ENCODE measurements at regions not wholly inside any gene's neighbourhood (a gene's known extent, or its start where the extent isn't known, plus 50 kb on each side); places are given as distances from the start of the nearest gene placed in this dataset.
"Not testable (repeated sequence)": the region's sequence is repeated elsewhere in the genome, so short reads cannot be mapped to it uniquely, and the experiment has no call there.

DNA sequence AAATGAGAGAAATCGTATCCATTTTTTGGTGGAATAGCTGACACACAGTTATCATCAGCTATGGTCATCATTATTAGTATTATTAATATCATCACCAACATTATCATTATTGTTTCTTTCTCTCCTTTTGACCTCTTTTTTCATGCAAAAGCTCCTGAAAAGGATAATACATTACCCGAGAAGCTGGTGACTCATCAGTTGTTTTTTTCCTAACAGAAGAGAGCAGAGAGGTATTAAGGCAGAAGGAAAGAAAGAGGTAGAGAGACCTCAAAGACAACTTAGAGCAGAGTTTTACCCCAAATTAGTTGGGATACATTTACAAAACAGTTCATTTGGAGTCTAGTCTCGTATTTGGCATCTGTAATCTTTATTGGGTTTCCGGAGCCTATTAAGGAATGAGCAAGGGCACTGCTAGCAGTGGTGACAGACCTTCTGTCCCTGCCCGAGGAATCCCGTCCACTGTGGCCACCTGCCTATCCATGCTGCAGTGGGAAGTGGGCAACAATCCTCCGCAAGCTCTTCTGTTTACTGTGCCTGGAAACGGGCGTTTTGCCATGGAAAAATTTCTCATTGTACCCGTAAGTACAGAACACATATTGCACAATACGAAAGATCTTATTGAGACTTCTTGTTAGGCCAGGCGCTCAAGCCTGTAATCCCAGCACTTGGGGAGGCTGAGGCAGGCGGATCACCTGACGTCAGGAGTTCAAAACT, 170.0 kb upstream of the MKLN1 start:
- peak; percentile 71; the same call in 1 of the 2 replicates for TF ChIP-seq Cebpa-rat (IDR thresholded peaks at IDR 0.05)
- no peaks in the 10 kb centered on the region for H3K9me3 ChIP-seq
- no peak overlapping the region for H3K4me3 ChIP-seq
- H3K4me2 ChIP-seq, result no peak overlapping the region
- no peak overlapping the region for H3K9ac ChIP-seq
- H3K4me1 ChIP-seq, result no peaks in the 10 kb centered on the region
- H3K27ac ChIP-seq, result no peak overlapping the region
- no peaks in the 10 kb centered on the region for H4K20me1 ChIP-seq
- H3K27me3 ChIP-seq, result no peaks in the 10 kb centered on the region
- no peaks in the 10 kb centered on the region for H3K36me3 ChIP-seq

GRCh38 chr7:131158244-131158636, 169.4 kb upstream of the MKLN1 start:
- H3K27ac ChIP-seq, H4K20me1 ChIP-seq, H3K36me3 ChIP-seq, H3K9ac ChIP-seq, H3K4me2 ChIP-seq, H3K4me3 ChIP-seq, H3K4me1 ChIP-seq, H3K9me3 ChIP-seq, H3K27me3 ChIP-seq: not testable (repeated sequence)

GRCh38 chr7:131159961-131160361, 167.7 kb upstream of the MKLN1 start:
- TF ChIP-seq Cebpa-rat (IDR thresholded peaks at IDR 0.05), result no peak
- Histone ChIP-seq H3K4me3 (no peak overlapping the region), H3K9me3 (no peaks in the 10 kb centered on the region), H3K9ac (no peak overlapping the region), H3K4me2 (no peak overlapping the region), H3K27me3 (no peaks in the 10 kb centered on the region), H4K20me1 (no peaks in the 10 kb centered on the region), H3K4me1 (no peaks in the 10 kb centered on the region), H3K36me3 (no peaks in the 10 kb centered on the region), H3K27ac (no peak overlapping the region)

- Histone ChIP-seq H3K9me3 (no peaks in the 10 kb centered on the region), H3K27me3 (no peaks in the 10 kb centered on the region), H3K27ac (no peak overlapping the region), H3K9ac (no peak overlapping the region), H3K4me1 (no peaks in the 10 kb centered on the region), H4K20me1 (no peaks in the 10 kb centered on the region), H3K36me3 (no peaks in the 10 kb centered on the region), H3K4me3 (no peak overlapping the region), H3K4me2 (no peak overlapping the region)
- no peak for TF ChIP-seq Cebpa-rat (IDR thresholded peaks at IDR 0.05)
Measured at GRCh38 chr7:131161103-131161502, 166.6 kb upstream of the MKLN1 start.

- no peaks in the 10 kb centered on the region for H3K4me1 ChIP-seq
- no peaks in the 10 kb centered on the region for H3K36me3 ChIP-seq
- H3K27me3 ChIP-seq, result no peaks in the 10 kb centered on the region
- no peak overlapping the region for H3K4me2 ChIP-seq
- H3K27ac ChIP-seq, result no peak overlapping the region
- H3K9me3 ChIP-seq, result no peaks in the 10 kb centered on the region
- no peak overlapping the region for H3K9ac ChIP-seq
- H3K4me3 ChIP-seq, result no peak overlapping the region
- H4K20me1 ChIP-seq, result no peaks in the 10 kb centered on the region
- TF ChIP-seq Cebpa-rat (IDR thresholded peaks at IDR 0.05), result no peak
Measured at GRCh38 chr7:131164025-131164925, 163.4 kb upstream of the MKLN1 start.

- Histone ChIP-seq H3K9me3 (no peaks in the 10 kb centered on the region), H3K4me3 (no peak overlapping the region), H3K27me3 (no peaks in the 10 kb centered on the region), H3K4me1 (no peaks in the 10 kb centered on the region), H3K4me2 (no peak overlapping the region), H4K20me1 (no peaks in the 10 kb centered on the region), H3K9ac (no peak overlapping the region), H3K36me3 (no peaks in the 10 kb centered on the region), H3K27ac (no peak overlapping the region)
- TF ChIP-seq Cebpa-rat (IDR thresholded peaks at IDR 0.05), result no peak
Measured at GRCh38 chr7:131166066-131166465, 161.6 kb upstream of the MKLN1 start.

DNA sequence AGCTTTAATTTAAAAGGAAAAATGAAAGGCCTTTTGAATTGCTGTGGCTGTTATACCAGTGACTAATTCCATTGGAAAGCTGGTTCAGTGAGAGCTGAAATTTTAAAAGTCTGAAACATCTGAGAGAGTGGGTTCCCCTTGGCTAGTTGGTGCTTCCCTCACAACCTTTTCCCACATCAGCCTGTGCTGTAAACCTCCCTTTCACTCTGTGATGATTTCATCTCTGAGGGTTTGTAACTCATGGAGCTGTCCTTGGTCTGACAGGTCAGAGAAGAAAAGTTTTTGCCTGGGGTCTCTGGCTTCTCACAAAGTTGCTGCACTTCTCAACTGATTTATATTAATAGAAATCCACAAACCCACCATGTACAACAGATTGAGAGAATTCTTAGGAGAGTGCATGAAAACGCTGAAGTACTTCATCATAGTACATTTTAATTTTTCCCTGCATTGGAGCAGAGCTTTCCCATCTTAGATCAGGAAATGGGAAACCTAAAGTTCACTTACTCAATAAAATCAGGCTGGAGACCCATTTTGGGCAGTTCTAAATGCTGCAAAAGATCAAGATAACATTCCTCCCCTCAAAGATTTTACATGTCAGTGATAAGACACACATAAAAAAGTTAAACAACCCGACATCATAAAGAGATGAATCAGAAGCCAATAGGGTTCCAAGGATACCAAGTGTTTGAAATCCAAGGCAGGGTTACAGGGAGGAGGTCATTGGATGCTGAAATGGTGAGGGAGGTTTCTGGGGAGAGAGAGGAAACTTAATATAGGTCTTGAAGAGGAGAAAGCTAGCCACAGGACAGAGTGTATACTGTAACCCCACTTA, 157.0 kb upstream of the MKLN1 start:
- Histone ChIP-seq H3K27me3 (no peaks in the 10 kb centered on the region), H3K4me3 (no peak overlapping the region), H3K9me3 (no peaks in the 10 kb centered on the region), H3K36me3 (no peaks in the 10 kb centered on the region), H3K9ac (no peak overlapping the region), H3K4me1 (no peaks in the 10 kb centered on the region), H3K27ac (no peak overlapping the region), H3K4me2 (no peak overlapping the region), H4K20me1 (no peaks in the 10 kb centered on the region)
- no peak for TF ChIP-seq Cebpa-rat (IDR thresholded peaks at IDR 0.05)

GRCh38 chr7:131173145-131173890, 154.4 kb upstream of the MKLN1 start:
- H3K9me3 ChIP-seq, result no peaks in the 10 kb centered on the region
- no peak overlapping the region for H3K4me2 ChIP-seq
- H3K4me3 ChIP-seq, result no peak overlapping the region
- no peak overlapping the region for H3K9ac ChIP-seq
- H3K27me3 ChIP-seq, result no peaks in the 10 kb centered on the region
- H4K20me1 ChIP-seq, result no peaks in the 10 kb centered on the region
- TF ChIP-seq Cebpa-rat (IDR thresholded peaks at IDR 0.05), result no peak
- no peaks in the 10 kb centered on the region for H3K4me1 ChIP-seq
- H3K27ac ChIP-seq, result no peak overlapping the region
- H3K36me3 ChIP-seq, result no peaks in the 10 kb centered on the region

DNA sequence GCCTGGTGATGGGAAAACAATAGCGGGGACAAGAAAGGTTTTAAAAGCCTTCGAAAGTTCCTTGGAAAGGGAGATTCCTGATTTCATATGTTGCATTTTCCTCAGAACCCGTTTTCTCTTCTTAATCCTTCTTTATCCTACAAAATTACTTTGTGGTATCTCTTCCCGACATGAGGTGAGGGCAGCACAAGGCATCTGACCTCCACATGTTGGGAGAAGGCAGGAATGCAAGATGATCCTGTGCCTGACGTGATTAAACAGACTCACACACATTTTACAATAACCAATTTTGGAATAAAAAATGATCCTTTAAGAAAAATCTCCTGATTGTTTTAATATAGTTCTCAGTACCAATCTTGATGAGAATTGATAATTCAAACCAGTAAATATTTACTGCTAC, 153.3 kb upstream of the MKLN1 start:
- TF ChIP-seq Cebpa-rat (IDR thresholded peaks at IDR 0.05), result no peak

More for the DNA sequence above, 153.3 kb upstream of the MKLN1 start:
- Histone ChIP-seq H3K36me3 (no peaks in the 10 kb centered on the region), H3K9ac (no peak overlapping the region), H3K4me1 (no peaks in the 10 kb centered on the region), H3K4me2 (no peak overlapping the region), H3K9me3 (no peaks in the 10 kb centered on the region), H3K27ac (no peak overlapping the region), H4K20me1 (no peaks in the 10 kb centered on the region), H3K27me3 (no peaks in the 10 kb centered on the region), H3K4me3 (no peak overlapping the region)
